ENCODE measurements at regions not wholly inside any gene's neighbourhood (a gene's known extent, or its start where the extent isn't known, plus 50 kb on each side); places are given as distances from the start of the nearest gene placed in this dataset.

GRCh38 chr15:46671336-46671735 lies 1036.5 kb downstream of the SQOR start:
- Mint-ChIP-seq H3K4me3 (no peak overlapping the region), H3K9me3 (peaks cover 0 to 14% (median 6%) of the 10 kb centered on the region in 9 donors), H3K27ac (no peak overlapping the region), H3K4me1 (no peaks in the 10 kb centered on the region), H3K27me3 (peaks cover 0 to 2% (median 0%) of the 10 kb centered on the region in 5 donors), H3K36me3 (no peaks in the 10 kb centered on the region)
- POLR2A ChIA-PET: no interaction called here
- DNase-seq (no peak), ATAC-seq (no peak)

- Mint-ChIP-seq H3K27me3 (peaks cover 0 to 2% (median 0%) of the 10 kb centered on the region in 5 donors), H3K4me1 (no peaks in the 10 kb centered on the region), H3K27ac (no peak overlapping the region), H3K36me3 (no peaks in the 10 kb centered on the region), H3K4me3 (no peak overlapping the region), H3K9me3 (peaks cover 0 to 14% (median 6%) of the 10 kb centered on the region in 9 donors)
- DNase-seq: no peak
- POLR2A ChIA-PET: no interaction called here
- ATAC-seq: no peak
These were observed 1037.2 kb downstream of the SQOR start for GRCh38 chr15:46672041-46672440.

GRCh38 chr15:46676233-46677206 lies 1040.8 kb upstream of the SEMA6D start:
- Mint-ChIP-seq H3K4me1 (no peaks in the 10 kb centered on the region), H3K9me3 (peaks cover 0 to 14% (median 2%) of the 10 kb centered on the region in 9 donors), H3K27me3 (peaks cover 0 to 13% (median 0%) of the 10 kb centered on the region in 5 donors), H3K4me3 (no peak overlapping the region), H3K36me3 (no peaks in the 10 kb centered on the region), H3K27ac (no peak overlapping the region)
- POLR2A ChIA-PET: no interaction called here
- no peak for DNase-seq
- ATAC-seq: no peak

GRCh38 chr15:46677491-46677890 lies 1039.8 kb upstream of the SEMA6D start:
- no peak for DNase-seq
- no peak overlapping the region for H3K27ac Mint-ChIP-seq
- no peaks in the 10 kb centered on the region for H3K36me3 Mint-ChIP-seq
- H3K4me3 Mint-ChIP-seq: no peak overlapping the region
- POLR2A ChIA-PET: no interaction called here
- ATAC-seq: no peak
- H3K4me1 Mint-ChIP-seq: no peaks in the 10 kb centered on the region
- peaks cover 0 to 13% (median 0%) of the 10 kb centered on the region in 5 donors for H3K27me3 Mint-ChIP-seq
- peaks cover 0 to 11% (median 2%) of the 10 kb centered on the region in 9 donors for H3K9me3 Mint-ChIP-seq

GRCh38 chr15:46681901-46682300 lies 1035.4 kb upstream of the SEMA6D start:
- H3K27me3 Mint-ChIP-seq: peaks cover 0 to 13% (median 0%) of the 10 kb centered on the region in 5 donors
- H3K4me1 Mint-ChIP-seq: no peaks in the 10 kb centered on the region
- DNase-seq: no peak
- H3K36me3 Mint-ChIP-seq: no peaks in the 10 kb centered on the region
- peaks cover 0 to 17% (median 4%) of the 10 kb centered on the region in 9 donors for H3K9me3 Mint-ChIP-seq
- no peak overlapping the region for H3K27ac Mint-ChIP-seq
- POLR2A ChIA-PET: no interaction called here
- no peak for ATAC-seq
- no peak overlapping the region for H3K4me3 Mint-ChIP-seq

GRCh38 chr15:46682969-46683791 lies 1034.1 kb upstream of the SEMA6D start:
- ATAC-seq: no peak
- Mint-ChIP-seq H3K36me3 (no peaks in the 10 kb centered on the region), H3K27ac (no peak overlapping the region), H3K9me3 (peaks cover 0 to 17% (median 4%) of the 10 kb centered on the region in 9 donors), H3K27me3 (peaks cover 0 to 13% (median 0%) of the 10 kb centered on the region in 5 donors), H3K4me3 (no peak overlapping the region), H3K4me1 (no peaks in the 10 kb centered on the region)
- DNase-seq: no peak
- POLR2A ChIA-PET: no interaction called here

- H3K36me3 Mint-ChIP-seq: no peaks in the 10 kb centered on the region
- H3K27me3 Mint-ChIP-seq: peaks cover 0 to 6% (median 0%) of the 10 kb centered on the region in 5 donors
- H3K27ac Mint-ChIP-seq: no peak overlapping the region
- no peak for DNase-seq
- peaks cover 0 to 12% (median 3%) of the 10 kb centered on the region in 9 donors for H3K9me3 Mint-ChIP-seq
- no peaks in the 10 kb centered on the region for H3K4me1 Mint-ChIP-seq
- no peak for ATAC-seq
- H3K4me3 Mint-ChIP-seq: no peak overlapping the region
- POLR2A ChIA-PET: no interaction called here
These were observed 1032.2 kb upstream of the SEMA6D start for GRCh38 chr15:46685096-46685495.

- Mint-ChIP-seq H3K4me1 (no peaks in the 10 kb centered on the region), H3K36me3 (no peaks in the 10 kb centered on the region), H3K9me3 (peaks cover 0 to 9% (median 5%) of the 10 kb centered on the region in 9 donors), H3K27ac (no peak overlapping the region), H3K4me3 (no peak overlapping the region), H3K27me3 (peaks cover 0 to under 1% (median 0%) of the 10 kb centered on the region in 5 donors)
- ATAC-seq: no peak
- no peak for DNase-seq
- POLR2A ChIA-PET: no interaction called here
These were observed 1031.6 kb upstream of the SEMA6D start for GRCh38 chr15:46685681-46686080.

- no peak overlapping the region for H3K4me3 Mint-ChIP-seq
- DNase-seq: no peak
These were observed 1021.0 kb upstream of the SEMA6D start for GRCh38 chr15:46696281-46696680.

GRCh38 chr15:46701346-46701745 lies 1016.0 kb upstream of the SEMA6D start:
- ATAC-seq (no peak), DNase-seq (no peak)
- peaks cover 0 to 7% (median 0%) of the 10 kb centered on the region in 3 donors for H3K36me3 Mint-ChIP-seq
- no peak overlapping the region for H3K27ac Mint-ChIP-seq
- peaks cover 0 to 21% (median 8%) of the 10 kb centered on the region in 9 donors for H3K9me3 Mint-ChIP-seq
- no peaks in the 10 kb centered on the region for H3K27me3 Mint-ChIP-seq
- POLR2A ChIA-PET: no interaction called here
- no peak overlapping the region for H3K4me3 Mint-ChIP-seq
- H3K4me1 Mint-ChIP-seq: no peaks in the 10 kb centered on the region

More at GRCh38 chr15:46696281-46696680, 1021.0 kb upstream of the SEMA6D start:
- POLR2A ChIA-PET: no interaction called here
- peaks cover 0 to 2% (median 0%) of the 10 kb centered on the region in 5 donors for H3K27me3 Mint-ChIP-seq
- no peaks in the 10 kb centered on the region for H3K36me3 Mint-ChIP-seq
- no peaks in the 10 kb centered on the region for H3K4me1 Mint-ChIP-seq
- H3K9me3 Mint-ChIP-seq: peaks cover 0 to 23% (median 2%) of the 10 kb centered on the region in 9 donors
- no peak for ATAC-seq
- no peak overlapping the region for H3K27ac Mint-ChIP-seq

GRCh38 chr15:46701896-46702295 lies 1015.4 kb upstream of the SEMA6D start:
- H3K4me3 Mint-ChIP-seq: no peak overlapping the region

GRCh38 chr15:46703020-46703861 lies 1014.1 kb upstream of the SEMA6D start:
- H3K4me1 Mint-ChIP-seq: no peaks in the 10 kb centered on the region
- peaks cover 0 to 25% (median 12%) of the 10 kb centered on the region in 9 donors for H3K9me3 Mint-ChIP-seq
- H3K27me3 Mint-ChIP-seq: no peaks in the 10 kb centered on the region
- ATAC-seq (no peak), DNase-seq (no peak)
- H3K4me3 Mint-ChIP-seq: no peak overlapping the region
- H3K27ac Mint-ChIP-seq: no peak overlapping the region
- H3K36me3 Mint-ChIP-seq: peaks cover 0 to 7% (median 0%) of the 10 kb centered on the region in 3 donors
- POLR2A ChIA-PET: no interaction called here

More at GRCh38 chr15:46701896-46702295, 1015.4 kb upstream of the SEMA6D start:
- peaks cover 0 to 21% (median 8%) of the 10 kb centered on the region in 9 donors for H3K9me3 Mint-ChIP-seq
- DNase-seq: no peak
- no peaks in the 10 kb centered on the region for H3K27me3 Mint-ChIP-seq
- ATAC-seq: no peak
- peaks cover 0 to 7% (median 0%) of the 10 kb centered on the region in 3 donors for H3K36me3 Mint-ChIP-seq
- H3K4me1 Mint-ChIP-seq: no peaks in the 10 kb centered on the region
- POLR2A ChIA-PET: no interaction called here
- no peak overlapping the region for H3K27ac Mint-ChIP-seq

All from naive thymus-derived CD8-positive, alpha-beta T cell (primary cell).